Epithelial cell of prostate (primary cell): ENCODE measurements at regions not wholly inside any gene's neighbourhood (a gene's known extent, or its start where the extent isn't known, plus 50 kb on each side); places are given as distances from the start of the nearest gene placed in this dataset.

Experiments used
- DNase-seq: peaks from one replicate; pipeline ENCODE4 v3.0.0-alpha.2; 2011; ENCODE audit warnings: low read depth, low spot score
- H3K27ac ChIP-seq: fragments of 450-650 bp; 2 replicates; pipeline ENCODE4 v1.5.1; 2017; ENCODE audit warnings: mild to moderate bottlenecking

DNA sequence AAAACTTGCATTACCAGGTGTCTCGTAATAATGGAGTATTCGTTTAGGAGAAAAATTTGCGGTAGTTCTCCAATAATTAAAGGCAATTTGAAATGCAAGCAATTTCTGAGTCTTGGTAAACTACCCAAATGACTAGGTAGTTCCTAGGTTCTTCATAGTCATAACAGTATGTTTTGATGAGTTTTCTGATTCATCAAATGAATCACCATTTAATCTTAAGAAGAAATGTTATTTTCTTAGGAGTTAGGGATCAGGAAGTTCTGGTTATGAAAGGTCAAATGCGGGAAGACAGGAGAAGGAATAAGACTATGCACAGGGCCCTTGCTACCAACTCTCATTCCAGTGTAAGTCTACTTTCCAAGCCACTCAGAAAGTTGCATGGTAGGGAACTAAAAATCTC, 221.5 kb upstream of the SOX9 start:
- no peak for DNase-seq
- H3K27ac ChIP-seq, result peak overlapping the region; percentile 69

DNA sequence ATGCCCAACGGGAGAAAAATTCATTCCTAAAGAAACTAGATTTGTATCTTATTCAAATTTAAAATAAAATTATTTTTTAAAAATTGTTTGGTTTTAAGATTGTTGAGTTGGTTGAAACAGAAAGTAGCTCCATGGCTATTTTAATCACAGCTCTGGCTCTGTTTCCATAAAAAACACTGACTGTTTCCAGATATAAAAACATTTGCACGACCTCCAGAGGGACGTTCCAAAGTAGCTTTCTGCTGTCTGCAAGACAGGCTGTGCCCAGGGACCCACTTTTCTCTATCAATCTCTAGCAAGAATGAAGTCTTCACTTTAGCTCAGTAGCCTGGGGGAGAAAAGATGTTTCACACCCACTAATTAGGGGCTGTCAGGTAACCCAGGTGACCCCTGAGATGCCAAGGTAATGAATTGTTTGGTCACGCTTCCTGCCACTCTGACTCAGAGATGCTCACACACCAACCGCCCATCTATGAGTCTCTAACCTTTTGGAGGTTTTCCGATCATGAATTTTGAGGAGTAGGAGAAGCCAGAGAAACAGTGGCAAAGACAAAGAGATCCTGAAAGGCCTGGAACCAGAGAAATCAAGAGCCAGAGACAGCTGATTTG, 220.1 kb upstream of the SOX9 start:
- DNase-seq, result no peak
- H3K27ac ChIP-seq, result peak overlapping the region; percentile 69

DNA sequence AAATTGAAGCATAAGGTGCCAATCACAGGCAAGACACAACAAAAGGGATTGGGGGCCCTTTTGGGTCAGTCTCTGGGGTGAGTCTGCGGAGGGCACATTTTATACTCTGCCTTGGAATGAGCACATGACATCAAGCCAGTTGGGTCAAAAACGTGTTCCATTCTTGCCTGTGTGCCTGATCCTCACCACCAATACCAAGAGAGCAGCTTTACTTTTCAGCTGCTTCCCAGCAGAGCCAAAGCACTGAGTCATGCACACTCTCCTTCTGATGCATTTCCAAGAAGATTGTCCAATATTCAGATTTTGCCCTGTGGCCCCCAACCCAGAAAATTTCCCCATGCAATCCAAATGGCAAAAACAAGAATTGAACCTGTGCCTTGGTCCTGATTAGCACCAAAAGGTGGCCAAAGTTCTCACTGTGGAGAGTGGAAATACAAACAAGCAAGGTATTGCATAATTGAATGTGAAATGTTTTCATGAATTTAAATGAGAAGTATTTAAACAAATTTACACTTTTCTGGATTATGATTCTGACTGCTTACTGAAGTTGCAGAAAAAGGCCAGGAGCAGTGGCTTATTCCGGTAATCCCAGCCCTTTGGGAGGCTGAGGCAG, 217.8 kb upstream of the SOX9 start:
- DNase-seq, result no peak
- H3K27ac ChIP-seq, result no peak overlapping the region

DNA sequence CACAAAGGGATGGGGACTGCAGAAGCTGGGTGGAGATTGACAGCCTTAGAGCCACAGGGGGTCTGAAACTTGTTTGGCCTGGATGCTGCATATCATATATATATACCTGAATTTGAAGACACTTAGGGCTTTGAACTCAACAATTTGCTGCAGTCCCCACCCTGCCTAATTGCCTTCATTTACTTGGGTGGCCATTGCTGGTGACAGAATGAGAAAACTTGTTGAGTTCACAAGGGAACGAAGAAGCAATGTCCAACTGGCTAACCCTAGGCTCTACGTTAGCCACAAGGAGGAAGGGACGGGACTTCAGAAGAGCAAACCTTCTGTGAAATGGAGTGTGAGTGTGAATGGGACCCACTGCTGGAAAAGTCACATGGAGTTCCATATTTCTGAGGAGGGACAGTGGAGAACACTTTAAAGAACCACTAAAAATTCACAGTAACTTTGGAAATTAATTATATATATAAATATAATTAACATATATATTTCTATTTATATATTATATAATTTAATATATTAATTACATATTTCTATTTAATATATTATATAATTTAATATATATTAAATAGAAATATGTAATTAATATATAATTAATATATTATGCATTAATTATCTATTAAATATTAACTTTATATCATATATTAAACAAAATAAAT, 215.3 kb upstream of the SOX9 start:
- no peak for DNase-seq

DNA sequence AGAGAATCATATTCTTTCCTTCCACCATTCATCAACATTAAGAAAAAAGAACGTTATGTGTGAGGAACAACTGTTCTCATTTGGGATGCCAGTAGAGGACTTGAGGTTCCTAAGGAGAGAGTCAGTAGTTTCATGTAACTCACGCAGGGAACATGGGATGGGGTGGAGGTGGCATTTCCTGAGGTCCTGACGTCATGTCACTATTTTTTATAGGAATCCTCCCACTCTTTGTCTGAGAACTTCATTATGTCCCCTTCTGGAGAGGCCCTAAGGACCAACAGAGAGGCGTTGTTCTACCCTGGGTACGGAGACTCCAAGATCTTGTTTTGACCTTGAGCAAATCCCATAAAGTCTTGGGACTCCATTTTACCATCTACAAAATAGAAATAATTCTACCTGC, 211.7 kb upstream of the SOX9 start:
- no peak overlapping the region for H3K27ac ChIP-seq
- DNase-seq, result no peak

More for the DNA sequence above, 215.3 kb upstream of the SOX9 start:
- no peak overlapping the region for H3K27ac ChIP-seq

DNA sequence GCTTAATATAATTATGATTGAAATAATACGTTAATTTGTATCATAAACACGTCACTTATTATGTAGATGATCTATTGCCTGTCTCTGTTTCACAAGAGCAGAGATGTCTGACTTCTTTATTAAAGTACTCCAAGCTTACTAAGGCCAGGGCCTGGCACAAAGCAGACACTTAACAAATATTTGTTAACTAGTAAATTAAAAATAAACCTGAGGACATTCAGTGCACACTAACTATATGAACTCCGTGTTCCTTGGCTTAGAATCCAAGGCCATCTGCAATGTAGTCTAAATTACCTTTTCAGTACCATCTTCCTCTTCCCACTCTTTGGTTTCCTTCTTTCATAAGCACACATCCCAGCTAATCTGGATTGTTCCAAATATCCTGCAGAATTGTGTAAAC, 210.8 kb upstream of the SOX9 start:
- no peak overlapping the region for H3K27ac ChIP-seq
- DNase-seq, result no peak

DNA sequence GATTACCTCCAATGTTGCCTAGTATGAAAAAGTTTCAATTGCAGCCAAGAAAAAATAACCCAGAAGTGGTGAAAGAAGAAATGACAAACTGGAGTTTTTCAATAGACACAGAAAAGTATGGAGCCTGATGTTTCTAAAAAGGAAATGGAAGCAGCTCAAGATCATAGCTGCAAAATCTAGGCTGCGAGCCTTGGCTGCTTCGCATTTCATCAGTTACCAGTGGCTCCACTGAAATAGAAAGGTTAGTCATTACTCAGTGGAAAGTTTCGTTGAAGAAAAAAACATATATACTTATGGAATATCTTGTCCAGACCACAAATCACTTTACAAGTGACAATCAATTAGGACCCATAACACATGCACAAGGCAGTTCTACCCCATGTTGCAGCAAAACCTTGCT, 206.8 kb upstream of the SOX9 start:
- DNase-seq, result no peak
- H3K27ac ChIP-seq, result no peak overlapping the region

DNA sequence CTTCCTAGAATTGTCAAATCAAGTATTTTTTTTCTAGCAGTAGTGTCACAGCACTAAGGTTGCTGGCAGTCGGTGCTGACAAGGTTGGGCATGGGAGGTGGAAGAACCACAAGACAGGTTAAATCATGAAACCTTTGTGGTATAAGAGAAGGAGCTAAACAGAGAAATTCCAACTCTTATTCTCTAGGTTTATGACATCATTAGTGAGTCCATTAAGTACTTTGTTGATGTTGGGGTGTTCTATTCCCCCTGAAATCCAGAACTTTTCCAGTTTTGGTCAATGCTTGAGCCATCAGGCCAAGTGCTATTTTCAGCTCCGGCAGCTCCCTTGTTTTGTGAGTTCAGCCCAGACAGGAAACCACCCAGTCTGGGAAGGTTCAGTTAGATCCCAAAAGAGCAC, 206.0 kb upstream of the SOX9 start:
- no peak overlapping the region for H3K27ac ChIP-seq
- DNase-seq, result no peak

DNA sequence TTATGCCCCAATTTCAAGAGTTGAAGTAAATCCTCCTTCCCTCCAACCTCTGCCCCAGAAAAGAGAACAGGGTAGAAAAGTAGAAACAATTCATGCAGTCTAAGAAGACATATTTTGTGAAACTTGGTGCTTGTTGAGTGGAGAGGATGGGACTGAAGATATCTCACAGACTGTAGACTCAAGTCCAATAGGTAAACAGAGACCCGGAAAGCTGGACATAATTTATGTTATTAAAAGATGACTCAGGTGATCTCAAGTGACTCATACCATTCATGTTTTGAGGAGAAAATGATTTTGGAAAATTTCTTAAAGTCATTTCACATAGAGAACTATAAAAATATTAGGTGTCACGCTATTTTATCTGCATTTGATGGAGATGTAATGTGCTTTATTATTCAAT, 203.1 kb upstream of the SOX9 start:
- no peak for DNase-seq

DNA sequence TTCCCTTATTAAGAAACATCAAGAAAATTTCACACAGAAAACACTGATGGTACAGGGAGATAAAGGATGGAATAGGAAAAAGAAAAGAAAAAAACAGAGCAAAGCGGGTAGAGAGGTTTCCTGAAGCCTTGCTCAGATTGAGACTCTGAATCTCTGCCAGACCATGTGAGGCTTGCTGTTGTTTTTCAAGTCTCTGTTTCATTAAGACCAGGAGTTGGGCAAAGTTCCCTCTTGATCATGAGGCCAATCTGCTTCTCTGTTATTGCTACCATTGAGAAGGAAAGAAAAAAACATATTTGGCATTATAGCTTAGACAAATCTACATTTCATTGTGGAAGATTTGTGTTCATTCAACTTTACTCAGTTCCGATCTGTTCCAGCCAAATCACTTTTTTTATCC, 201.6 kb upstream of the SOX9 start:
- no peak for DNase-seq
- H3K27ac ChIP-seq, result no peak overlapping the region

More for the DNA sequence above, 203.1 kb upstream of the SOX9 start:
- H3K27ac ChIP-seq, result no peak overlapping the region

DNA sequence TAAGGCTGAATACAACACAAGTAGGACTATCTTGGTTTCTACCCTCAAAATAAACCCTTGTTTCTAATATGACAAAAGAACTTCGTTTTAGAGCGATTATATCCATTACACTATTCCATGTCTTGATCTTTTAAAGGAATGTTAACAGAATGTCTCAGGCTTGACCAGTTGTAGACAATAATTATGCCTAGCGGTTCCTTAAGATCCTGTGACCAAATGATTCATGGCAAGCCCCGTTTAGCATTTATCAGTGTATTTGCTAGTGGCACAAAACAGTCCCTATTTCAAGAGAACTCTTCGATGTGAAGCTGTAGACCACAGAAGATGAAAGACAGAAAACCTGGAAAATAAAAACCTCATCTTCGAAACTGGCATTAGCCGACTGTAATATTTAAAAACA, 200.9 kb upstream of the SOX9 start:
- H3K27ac ChIP-seq, result no peak overlapping the region
- no peak for DNase-seq

DNA sequence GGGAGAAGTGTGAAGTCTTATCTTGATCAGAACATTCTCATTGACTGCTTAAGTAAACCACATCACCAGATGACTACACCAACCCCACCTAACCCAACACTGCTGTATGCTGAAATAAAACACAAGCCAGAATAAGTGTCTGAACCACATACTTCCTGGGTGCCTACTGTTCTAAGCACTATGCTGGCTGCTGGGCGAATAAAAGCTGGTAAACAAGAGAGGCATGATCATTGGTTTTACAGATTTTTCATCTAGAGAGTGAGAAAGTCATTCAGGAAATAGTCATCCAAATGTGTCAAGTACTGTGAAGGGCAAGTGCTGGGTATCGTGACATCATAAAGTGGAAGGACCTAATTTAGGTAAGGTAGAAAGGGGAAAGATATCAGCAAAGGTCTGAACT, 199.0 kb upstream of the SOX9 start:
- H3K27ac ChIP-seq, result peak overlapping the region; percentile 88
- peak; percentile 88 for DNase-seq

DNA sequence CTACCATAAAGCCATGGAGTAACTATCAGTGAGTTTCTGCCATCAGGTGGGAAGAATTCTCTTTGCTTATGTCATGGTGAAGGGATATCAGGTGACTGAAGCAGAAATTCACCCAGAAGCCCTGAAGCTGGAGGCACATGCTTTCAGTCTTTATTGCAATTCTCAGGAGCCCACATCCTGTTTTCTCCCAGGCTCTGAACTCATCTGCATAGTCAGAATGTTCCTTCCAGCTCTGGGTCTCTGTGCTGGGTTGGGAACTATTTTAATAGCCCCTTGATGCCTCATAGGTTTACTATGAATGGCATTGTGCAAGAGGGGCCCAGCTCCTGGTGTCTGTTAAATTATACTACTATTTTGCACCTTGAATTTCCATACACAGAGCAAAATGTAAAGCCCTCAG, 198.4 kb upstream of the SOX9 start:
- H3K27ac ChIP-seq, result peak overlapping the region; percentile 88
- peak; percentile 94 for DNase-seq

DNA sequence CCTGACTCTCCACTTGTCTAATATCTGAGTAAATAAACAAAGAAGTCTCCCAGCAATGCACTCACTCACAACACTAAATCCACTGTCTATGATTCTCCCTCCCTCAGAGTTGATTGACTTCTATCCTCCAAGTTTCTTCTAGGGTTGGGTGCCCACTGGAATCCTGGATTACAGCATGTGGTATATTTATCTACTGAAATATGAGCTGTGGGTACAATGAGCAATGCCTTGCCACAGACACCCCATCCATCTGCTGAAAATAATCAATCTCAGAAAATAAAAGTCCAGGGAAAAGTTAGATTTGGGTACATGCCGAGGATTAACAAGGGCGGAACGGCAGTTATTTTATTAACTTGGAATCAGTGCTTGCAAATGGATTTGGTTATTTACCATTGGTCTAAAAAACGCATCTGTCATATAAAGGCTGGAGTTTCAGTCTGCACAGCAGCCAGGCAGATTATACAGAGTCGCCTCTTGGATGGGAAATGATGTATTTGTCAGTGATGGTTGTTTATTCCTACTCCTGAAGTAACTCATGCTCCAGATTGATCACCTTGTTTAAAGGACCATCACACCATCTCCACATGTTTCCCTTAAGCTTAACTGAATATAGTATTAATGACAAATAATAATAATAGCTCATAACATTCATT, 193.9 kb upstream of the SOX9 start:
- no peak for DNase-seq
- H3K27ac ChIP-seq, result no peak overlapping the region

DNA sequence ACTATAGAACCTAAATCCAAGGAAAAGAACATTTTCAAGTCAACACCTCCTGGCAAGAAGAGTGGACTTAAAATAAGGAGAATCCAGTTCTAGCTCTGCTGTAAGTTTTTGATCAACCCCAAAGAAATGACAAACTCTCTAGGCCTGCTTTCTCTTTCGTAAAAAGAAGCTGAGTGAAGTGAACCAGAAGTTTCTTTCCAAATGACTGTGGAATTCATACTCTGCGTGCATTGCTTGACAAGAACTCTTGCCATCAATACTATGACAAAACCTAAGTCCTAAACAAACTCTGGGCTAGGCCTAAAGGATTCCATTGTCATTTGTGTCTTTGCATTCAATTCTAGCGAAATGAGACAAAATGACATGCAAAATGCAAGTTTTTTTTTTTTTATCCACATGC, 187.5 kb upstream of the SOX9 start:
- H3K27ac ChIP-seq, result no peak overlapping the region
- no peak for DNase-seq

DNA sequence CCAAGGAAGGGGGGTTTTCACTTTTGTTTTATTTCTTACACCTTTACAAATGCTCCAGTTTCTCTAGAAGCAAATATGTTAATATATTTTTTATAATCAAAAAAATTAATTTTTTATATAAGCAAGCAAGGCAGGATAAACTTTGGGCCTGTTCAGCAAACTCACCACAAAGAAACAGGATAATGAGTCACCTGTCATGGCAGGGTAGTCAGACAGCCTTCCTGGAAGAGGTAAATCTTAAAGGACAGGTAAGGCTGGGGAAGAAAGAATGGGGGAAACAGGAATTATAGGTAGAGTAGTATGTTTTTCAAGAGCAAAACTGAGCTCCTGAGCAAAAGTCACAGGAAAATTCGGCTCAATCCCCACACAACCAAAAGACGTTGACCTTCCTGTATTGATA, 186.3 kb upstream of the SOX9 start:
- no peak for DNase-seq
- peak overlapping the region; percentile 52 for H3K27ac ChIP-seq

DNA sequence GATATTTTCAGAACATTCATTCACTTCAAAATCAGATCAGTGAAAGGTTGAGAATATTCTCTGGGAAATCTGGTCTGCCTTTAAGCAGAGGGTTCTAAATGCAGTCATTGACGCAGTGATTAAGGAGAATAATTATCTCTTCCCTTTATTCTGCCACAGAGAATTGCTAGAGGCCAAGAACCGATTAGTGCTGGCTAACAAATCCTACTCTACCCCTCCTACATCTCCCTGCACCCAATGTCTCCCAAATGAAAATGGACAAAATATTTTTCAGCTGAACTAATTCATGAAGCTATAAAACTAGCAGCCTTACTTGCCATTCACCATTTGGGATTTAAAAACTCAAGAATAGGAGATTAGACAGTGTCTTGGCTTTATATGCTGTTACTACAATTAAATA, 185.5 kb upstream of the SOX9 start:
- H3K27ac ChIP-seq, result peak overlapping the region; percentile 52
- no peak for DNase-seq

DNA sequence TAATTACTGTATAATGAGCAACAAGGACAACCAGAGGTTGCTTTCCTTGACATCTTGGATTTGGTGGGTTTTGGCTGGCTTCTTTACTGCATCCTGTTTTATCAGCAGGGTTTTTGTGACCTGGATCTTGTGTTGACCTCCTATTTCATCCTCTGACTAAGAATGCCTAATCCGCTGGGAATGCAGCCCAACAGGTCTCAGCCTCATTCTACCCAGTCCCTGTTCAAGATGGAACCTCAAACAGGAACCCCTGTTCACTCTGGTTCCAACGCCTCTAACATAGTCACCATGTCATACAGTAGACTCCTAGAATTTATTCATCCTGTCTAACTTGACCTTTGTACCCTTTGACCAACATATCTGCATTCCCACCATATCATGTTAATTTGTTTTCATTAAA, 183.8 kb upstream of the SOX9 start:
- peak; percentile 63 for DNase-seq
- H3K27ac ChIP-seq, result peak overlapping the region; percentile 71

DNA sequence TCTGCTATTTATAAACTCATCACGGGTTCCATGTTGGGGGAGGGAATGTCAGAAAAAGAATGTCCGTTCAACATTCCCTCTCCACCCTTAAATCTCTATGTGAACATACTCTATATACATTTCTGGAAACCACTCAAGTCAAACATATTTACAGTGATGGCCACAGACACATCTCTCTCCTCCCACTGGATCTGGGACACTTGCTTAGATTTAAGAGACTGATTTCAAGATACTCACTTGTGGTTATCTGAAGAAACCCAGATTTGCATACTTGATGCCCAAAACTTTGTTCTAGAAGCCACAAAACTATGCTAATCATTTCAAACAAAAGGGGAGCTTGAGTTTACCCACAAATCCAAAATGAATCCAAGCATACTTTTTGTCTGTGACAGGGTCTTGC, 182.9 kb upstream of the SOX9 start:
- H3K27ac ChIP-seq, result peak overlapping the region; percentile 71
- DNase-seq, result no peak

DNA sequence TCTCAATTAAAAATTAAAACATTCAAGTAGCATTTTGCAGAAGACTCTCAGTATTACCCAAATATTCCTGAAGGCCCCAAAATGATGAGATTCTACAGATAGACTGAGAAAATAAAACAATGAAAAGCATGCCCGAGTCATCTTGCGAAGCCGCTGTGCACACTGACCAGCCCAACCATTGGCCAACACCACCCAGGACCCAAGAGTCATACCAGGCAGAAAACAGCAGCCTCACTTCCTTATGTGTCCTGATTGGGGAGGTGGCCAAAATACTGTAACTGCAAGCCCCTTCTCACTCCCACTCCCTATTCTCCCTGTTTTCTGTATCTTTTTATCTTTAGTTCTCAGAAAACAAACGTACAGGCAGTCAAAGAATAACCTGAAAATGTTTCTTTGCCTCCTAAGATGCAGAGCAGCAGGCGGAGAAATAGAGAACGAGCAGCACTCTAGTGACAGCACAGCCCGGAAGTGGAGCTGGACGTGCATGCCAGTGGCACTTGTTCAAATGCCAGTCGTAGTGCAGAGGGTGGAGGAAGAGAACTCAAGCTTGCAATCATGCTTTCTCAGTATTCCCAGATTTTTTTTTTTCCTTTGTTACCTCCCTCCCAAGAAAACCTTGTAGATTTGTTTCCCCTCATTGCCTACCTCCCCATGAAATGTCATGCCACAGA, 182.3 kb upstream of the SOX9 start:
- no peak for DNase-seq
- H3K27ac ChIP-seq, result peak overlapping the region; percentile 71

DNA sequence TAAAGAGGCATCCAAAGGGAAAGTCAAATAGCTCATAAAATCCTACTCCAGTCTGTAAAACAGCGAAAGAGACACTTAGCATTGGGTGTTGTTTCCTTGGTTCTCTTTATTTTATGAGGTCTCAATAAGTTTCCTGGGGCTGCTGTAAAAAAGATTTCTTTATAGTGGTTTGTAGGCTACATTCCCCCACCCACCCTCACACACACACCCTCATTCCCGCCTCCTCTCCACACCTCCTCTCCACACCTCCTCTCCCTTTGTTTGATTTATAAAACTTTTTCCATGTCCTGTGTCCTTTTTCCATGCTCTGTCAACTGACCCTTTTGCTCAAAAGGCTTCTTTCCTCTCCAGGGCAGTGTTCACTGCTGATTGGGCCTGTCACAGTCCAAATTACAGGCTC, 178.9 kb upstream of the SOX9 start:
- no peak for DNase-seq

More for the DNA sequence above, 178.9 kb upstream of the SOX9 start:
- no peak overlapping the region for H3K27ac ChIP-seq
